SKM-1 treated with dmso at 0.1 percent for 144 hours (cell line): ENCODE measurements at regions not wholly inside any gene's neighbourhood (a gene's known extent, or its start where the extent isn't known, plus 50 kb on each side); places are given as distances from the start of the nearest gene placed in this dataset.

ENCODE experiments used
- DNase-seq: peaks from one replicate; lab custom pipeline; 2025; ENCODE audit not compliant: unreplicated experiment; lab: John Stamatoyannopoulos, UW

DNA sequence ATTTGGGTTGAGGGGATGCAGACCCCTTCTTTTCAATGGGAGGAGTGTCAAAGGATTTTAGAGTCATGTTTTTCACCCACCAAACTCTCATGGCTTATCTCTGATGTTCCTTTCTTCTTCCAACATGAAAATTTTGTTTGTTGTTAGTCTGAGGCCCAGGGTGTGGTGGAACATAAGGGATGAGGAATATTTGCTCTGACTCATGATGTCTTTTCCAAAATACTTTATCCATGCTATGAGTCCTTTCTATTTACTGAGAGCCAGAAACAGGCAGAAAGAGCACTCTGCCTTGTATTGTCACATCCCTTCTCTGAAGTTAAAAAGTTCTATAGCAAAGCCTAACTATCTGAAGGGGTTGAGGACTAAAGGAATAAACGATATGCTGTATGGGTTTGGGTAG, 61.6 kb upstream of the GYPA start:
- no peak for DNase-seq

DNA sequence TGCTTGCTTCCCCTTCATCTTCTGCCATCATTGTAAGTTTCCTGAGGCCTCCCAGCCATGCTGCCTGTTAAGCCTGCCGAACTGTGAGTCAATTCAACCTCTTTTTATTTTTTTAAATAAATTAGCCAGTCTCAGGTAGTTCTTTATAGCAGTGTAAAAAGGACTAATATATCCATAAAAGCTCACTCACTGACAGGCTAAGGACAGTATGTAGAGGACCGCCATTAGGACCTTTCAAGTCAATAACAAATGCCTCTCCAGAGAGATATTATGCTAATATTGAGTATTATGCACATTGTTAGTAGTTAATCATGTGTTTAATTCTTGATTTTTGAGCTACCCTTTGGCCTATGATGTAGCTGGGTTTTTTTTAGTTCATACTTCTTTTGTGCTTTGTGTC, 62.6 kb upstream of the GYPA start:
- DNase-seq: no peak

DNA sequence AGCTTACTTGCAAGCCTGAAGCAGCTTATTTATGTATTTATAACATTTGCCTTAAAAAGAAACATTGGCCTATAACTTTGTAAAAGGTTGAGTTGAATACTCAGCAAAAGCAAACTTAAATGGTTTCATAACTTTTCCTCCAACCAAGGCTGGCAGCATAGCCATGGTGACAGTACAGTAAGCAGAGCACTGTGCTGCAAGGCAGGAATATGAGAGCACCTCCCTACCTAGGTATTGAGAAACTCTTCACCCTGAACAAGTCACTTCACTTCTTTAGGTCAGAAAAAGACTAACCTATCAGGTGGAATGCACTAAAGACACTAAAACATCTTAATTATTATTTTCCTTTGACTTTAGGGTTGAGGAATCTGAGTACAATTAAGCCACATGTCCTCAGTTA, 63.9 kb upstream of the GYPA start:
- no peak for DNase-seq

DNA sequence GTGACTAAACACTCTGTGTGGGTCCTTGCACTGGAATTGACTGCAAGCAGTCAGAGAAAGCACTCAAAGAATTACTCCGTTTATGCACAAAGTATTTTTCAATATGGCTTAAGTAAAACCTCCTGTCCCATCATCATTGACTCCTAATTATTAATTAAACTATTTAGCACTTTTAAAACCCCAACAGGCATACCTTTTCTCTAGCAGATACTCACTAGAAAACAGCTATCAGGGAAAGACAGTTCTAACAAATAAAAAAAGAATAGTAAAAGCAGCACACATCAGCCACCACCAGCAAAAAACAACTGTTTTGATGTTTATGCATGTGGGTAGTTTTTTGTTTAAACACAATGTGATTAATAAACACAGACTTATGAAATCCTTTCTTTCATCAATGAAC, 66.2 kb upstream of the GYPA start:
- DNase-seq: no peak

DNA sequence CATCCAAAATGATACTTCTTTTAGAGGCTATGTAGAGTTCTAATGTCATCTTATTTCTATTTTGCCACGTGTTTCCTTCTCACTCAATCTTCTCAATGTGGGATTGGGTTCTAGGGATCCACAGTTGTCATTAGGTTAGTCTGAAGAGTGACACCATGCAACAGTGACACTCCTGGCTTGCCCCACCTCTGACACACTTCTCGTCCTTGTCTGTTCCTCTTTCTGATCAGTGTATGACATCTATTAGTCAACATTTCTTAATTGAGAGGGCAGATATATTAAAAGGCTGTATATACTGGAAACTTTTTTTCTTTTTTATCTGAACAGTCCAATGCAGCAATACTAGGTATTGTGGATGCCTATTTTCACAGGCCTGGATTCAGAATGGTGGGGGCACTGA, 67.6 kb upstream of the GYPA start:
- no peak for DNase-seq

DNA sequence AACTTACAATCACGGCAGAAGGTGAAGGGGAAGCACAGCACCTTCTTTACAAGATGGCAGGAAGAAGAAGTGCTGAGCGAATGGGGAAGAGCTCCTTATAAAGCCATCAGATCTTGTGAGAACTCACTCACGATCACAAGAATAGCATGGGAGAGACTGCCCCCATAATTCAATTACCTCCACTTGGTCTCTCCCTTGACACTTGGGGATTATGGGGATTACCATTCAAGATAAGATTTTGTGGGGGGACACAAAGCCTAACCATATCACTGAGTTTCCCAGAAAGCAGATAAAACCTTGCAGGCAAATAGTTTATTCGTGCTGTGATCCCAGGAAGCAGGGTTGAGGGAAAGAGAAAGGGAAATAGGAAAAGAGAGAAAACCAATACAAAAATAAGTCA, 69.0 kb upstream of the GYPA start:
- no peak for DNase-seq

DNA sequence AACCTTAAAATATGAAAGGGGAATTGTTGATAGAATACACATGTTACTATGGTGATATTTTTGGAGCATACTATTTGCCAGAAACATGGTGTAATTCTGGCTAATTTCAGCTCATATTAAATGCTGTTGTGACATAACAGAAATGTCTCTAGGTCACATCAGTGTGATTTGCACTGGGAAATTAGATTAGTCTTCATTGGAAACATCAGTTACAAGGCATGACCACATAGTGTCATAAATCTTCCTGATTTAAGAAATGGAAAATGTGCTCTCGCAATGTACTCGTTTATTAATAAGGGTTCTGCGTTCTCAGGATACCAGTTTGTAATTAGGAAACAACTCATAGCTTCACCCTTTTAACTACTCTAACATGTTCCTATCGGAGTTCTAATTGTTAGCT, 72.9 kb upstream of the GYPA start:
- no peak for DNase-seq

DNA sequence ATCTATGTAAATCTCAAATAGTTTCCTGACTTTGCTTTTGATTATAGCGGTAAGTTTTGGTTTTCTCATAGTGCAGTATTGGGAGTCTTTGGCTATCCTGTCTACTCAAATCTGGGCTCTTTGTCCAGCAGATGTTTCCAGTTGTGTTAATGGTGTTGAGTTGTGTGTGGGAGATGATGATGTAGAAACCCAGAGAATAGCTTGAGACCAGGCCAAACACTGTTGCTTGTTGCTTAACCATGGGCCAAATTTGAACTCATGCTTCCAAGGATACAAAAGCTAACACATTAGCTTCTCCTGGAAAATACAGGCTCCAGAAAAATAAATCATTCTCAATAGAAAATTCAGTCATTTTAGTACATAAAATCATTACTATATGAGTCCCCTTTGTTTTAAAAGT, 82.6 kb upstream of the GYPA start:
- DNase-seq: no peak

DNA sequence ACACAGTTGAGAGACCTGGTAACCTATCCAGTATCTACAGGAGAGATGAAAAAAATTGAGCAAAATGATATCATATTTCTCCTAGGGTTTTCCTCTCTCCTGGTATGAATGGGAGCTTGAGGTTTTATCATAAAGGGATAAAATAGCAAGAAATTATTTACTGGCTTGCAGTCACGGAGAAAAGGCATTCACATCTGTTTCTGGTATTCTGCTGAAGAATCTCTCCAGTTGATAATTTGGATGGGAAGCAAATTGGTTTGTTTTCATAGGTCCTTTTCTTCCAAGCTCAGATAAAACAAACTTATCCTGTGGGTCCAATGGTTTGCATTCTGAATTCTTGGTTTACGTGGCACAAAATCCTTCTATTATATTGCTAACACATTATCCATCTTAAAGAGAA, 83.1 kb upstream of the GYPA start:
- DNase-seq: no peak

DNA sequence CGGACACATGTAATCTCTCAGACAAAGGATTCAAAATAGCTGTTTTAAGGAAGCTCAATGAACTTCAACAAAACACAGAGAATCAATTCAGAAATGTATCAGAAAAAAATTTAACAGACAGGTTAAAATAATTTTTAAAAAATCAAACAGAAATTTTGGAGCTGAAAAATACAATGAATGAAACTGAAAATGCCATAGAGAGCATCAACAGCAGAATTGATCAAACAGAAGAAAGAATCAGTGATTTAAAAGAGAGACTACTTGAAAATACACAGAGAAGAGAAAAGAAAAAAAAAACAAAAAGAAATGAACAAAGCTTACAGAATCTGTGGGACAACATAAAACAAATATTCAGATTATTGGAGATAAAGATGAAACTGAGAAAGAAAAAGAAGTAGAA, 118.8 kb upstream of the GYPA start:
- DNase-seq: no peak

DNA sequence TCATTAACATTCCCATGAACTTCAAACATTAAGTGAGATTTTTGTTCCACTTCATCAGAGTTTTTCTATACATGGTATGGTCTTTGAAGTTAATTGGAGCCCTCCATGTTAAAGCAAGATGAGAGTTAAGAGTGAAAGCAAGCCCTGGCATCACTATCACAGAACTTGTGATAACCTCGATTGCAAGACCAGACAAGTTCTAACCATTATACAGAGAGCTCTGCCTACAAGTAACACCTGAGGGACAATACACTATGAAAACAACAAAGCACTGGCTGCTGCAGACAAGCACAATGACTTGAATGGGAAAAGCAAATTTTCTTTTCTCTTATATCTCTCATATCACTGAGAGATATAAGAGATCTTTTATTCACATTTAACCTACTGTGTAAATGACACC, 126.6 kb upstream of the GYPA start:
- DNase-seq: no peak

DNA sequence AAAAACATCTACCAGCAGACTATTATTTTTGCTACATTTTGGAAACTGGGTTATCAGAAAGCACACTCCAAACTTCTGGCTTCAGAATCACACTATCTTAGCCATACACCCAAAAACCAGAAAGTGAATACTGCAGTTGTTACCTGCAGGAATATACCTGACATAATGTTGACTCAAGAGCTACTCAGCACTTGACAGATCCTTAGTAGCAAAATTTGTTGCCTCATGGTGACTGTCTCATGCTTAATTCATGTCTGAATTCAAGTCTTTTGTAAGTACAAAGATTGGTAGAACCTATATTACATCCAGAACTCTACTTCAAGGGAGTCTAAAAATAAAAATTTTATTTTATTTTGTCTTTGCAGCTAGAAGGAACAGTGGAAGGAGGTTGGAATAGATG, 140.2 kb upstream of the GYPA start:
- DNase-seq: no peak

DNA sequence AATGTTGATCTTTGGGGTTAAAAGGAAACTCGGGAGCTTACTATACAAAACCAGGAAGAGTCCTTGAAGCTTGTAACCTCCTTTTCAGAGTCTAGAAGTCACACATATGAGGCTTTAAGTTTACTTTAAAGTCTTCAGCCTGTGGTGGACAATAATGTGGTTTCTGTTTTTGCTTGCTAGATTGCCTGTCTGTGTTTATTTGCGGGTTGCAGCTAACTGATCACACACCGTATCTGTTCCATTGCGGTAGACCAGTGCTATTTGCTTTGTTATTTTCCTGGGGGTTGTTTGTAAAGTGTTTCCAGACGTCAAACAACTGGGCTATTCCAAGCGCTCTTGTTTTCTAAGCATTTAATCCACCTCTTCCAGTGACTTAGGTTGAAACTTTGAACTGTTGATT, 143.0 kb upstream of the GYPA start:
- no peak for DNase-seq

DNA sequence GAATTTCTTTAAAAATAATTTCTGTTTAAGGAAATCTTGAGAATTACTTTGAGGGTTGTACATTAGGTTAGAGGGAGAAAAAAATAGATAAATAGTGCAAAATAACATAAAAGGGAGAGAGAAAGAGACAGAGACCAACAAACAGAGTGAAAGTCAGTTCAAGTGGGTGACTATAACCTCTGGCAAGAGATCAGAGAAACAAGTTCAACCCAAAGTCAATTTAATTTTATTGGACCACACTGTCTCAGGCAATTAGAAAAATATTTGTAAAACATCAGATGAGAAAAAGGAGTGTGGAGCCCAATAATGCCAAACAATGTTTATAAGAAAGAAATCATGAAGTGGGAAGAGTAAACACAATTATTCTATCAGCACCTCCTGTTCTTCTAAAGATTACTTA, 143.5 kb upstream of the GYPA start:
- no peak for DNase-seq

DNA sequence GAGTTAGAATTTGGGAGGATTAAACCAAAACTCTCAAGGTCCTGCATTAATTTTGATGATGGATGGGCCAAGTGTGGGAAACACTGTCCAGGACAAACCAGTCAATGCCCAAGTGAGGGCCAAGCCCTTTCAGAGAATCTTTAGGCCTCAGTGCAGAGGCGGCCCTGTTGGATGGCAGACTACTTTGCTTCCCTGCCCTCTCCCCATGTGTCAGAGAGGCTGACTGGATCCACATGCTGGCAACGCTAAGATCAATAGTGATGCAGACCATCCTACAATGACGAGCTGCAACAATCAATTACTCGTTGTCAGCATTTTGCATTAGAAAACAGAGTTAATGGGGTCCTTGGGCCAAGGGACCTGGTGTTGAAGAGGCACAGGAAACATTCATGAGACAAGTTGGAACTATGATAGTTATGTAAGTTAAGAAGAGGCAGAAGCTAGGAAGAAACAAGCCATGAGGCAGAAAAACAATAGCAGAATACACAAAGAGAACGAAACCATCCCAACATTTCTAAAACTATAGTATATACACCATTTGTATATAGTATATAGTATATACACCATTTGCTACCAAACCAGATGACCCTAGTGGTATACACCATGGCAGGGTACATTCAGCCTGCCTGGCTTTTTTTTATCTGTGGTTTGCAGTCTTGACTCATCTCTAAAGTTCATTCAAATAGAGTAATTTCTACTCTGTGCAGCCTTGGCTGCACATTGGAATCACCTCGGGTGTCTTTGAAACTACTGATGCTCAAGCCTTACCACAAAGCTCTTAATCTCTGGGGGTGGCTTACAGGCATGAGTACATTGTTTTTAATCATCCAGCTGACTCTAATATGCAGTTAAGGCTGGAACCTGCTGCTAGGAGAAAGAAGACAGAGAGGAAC, 147.7 kb upstream of the GYPA start:
- no peak for DNase-seq

DNA sequence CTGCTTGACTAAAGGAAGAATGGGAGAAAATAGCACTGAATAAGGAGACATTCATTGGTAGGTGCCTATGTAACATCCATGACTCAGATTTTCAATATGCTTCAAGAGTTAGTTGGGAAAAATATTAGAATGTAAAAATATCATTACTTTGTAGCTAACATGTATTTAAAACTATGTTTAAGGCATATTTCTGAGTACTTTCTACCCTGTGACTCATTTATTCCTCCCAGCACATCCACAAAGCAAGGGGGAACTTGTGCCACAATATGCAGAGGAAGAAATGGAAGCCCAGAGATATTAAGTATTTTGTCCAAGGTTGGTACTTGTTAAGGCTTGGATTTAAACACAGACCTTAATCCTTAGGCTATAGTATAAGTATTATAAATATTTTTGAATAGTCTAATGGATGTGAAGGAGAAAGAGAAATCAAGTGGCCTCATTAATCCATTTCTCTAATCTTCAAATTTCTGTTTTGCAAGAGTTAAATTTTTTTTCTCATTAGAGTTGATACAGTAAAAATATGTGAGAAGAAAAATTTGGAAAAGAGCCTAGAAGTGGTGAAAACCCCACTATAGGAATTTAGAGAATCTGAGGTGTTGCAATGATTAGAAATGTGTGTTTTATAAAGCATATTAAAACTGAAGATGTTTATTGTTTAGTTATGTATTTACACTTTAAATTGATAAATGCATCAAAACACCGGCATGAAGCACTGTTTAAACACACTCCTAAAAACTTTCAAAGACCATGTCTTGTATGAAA, 149.3 kb upstream of the GYPA start:
- DNase-seq: no peak

DNA sequence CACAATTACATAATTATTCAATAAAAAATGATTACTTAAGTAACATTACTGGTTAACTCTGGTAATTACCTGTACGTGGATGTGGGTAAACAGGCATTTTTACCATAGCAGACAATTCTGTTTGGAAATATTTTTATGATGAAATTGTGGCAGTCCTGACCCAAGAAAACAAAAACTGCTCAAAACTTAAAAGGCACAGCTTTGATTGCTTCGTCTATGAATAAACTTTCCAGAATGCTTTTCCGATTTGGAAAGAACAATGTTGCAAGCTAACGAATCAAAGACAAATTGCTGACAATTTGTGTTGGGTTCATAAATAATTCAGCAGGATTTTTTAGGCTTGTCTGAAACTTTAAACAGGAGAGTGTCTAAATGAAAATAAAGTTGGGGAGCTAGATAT, 150.6 kb upstream of the GYPA start:
- no peak for DNase-seq

DNA sequence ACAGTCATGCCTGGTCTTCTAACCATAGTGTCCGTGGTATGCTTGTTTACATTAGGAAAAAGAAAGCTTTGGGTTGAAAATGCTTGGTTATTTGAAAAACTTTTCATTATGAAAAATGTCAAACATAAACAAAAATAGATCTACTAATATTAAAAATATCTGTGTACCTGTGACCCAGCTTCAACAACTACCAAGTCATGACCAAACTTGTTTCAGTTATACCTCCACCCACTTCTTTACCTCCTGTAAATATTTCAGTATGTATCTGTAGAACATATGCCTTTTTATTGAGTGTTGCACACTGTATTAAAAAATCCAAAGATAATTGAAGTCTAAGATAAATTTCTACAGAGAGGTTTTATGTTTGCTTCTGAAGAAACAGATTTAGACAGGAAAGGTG, 153.7 kb upstream of the GYPA start:
- DNase-seq: no peak

DNA sequence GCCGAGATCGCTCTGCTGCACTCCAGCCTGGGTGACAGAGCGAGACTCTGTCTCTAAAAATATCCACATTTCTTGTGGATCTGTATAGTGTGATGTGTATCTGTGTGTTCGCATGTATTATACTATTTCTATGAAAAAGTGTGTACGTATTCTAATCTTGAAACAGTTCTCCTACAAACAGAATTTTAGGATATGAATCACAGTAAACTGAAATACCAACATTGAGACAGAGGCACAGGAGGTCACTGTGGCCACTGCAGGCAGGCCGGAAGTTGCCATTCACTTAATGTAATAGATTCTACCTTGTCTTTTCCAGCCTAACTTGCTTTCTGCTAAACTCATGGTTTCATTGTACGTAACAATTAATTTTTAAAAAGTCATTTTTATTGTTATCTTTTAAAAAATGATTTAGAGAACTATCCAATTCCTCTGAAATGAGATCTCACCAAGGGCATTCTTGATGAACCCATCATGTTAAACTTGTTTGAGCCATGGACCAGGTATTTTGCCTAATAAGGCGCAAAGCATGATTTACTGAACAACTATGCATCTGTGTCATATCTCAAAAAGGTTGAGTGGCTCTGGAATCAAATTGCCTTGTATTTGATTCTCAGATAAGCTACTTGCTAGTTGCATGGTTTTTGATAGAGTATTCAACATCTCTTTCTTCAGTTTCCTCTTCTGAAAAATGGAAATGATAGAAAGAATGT, 154.9 kb upstream of the GYPA start:
- no peak for DNase-seq

DNA sequence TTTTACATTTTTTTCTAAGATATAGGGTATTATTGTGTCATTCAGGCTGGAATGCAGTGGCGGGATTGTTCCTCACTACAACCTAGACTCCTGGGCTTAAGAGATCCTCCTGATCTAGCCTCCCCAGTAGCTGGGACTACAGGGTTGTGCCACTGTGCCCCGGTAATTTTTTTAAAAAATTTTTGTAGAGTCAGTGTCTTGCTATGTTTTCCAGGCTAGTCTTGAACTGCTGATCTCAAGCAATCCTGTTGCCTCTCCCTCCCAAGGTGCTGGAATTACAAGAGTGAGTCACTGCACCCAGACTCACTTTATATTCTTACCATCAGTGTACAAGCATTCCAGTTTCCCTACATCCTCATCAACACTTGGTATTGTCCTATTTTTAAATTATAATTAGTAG, 156.4 kb upstream of the GYPA start:
- DNase-seq: no peak

DNA sequence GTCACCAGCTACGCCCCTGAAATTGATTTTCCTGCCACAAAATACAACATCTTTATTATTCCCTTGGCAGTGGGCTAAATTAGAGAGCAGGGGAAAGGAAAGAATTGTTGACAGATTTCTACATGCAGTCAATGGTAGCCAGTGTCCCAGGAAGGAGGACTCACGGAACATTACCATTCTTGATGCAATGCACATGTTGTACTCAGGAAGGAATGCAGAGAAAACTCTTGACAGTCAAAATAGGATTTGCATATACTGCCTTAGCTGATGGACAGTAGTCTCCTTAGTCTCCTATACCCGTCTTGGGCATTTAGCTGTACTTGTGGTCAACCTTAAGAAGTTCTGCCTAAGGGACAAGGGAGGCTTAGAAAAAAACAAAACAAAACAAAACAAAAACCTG, 158.0 kb upstream of the GYPA start:
- DNase-seq: no peak

DNA sequence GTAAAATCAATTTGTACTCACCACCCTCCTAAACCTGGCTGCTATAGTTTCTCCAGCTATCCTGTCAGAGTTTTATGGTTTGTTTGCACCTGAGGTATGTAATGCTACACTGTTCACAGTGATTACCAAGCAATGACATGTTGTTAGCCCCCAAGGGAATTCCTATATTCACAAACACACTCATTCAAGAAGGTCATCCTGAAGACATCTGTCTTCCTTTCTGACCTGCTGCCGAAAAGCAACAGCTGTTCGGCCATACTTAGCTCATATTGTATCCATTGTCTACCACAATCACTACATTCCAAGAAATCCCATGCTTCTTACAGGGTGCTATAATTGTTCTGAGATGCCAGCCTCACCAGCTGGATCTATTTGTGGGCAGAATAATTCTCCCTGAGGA, 160.1 kb upstream of the GYPA start:
- no peak for DNase-seq
